ENCODE measurements at regions not wholly inside any gene's neighbourhood (a gene's known extent, or its start where the extent isn't known, plus 50 kb on each side); places are given as distances from the start of the nearest gene placed in this dataset.

- no peak for DNase-seq
These were observed 278.2 kb upstream of the STT3B start for GRCh38 chr3:31254483-31254882.

GRCh38 chr3:31255007-31255581 lies 277.6 kb upstream of the STT3B start:
- DNase-seq: no peak

- no peak for DNase-seq
These were observed 270.5 kb upstream of the STT3B start for GRCh38 chr3:31262201-31262600.

- no peak for DNase-seq
These were observed 268.8 kb upstream of the STT3B start for GRCh38 chr3:31263897-31264296.

- no peak for DNase-seq
These were observed 266.9 kb upstream of the STT3B start for GRCh38 chr3:31265646-31266428.

GRCh38 chr3:31268868-31269267 lies 263.9 kb upstream of the STT3B start:
- no peak for DNase-seq

- DNase-seq: no peak
These were observed 262.7 kb upstream of the STT3B start for GRCh38 chr3:31270010-31270409.

GRCh38 chr3:31274326-31275024 lies 258.2 kb upstream of the STT3B start:
- no peak for DNase-seq

GRCh38 chr3:31275038-31275572 lies 257.6 kb upstream of the STT3B start:
- DNase-seq: peak; percentile 3

GRCh38 chr3:31275583-31275982 lies 257.1 kb upstream of the STT3B start:
- no peak for DNase-seq

- no peak for DNase-seq
These were observed 255.1 kb upstream of the STT3B start for GRCh38 chr3:31277582-31277981.

- no peak for DNase-seq
These were observed 254.2 kb upstream of the STT3B start for GRCh38 chr3:31278532-31278931.

- DNase-seq: peak; percentile 19
These were observed 247.9 kb upstream of the STT3B start for GRCh38 chr3:31284776-31285175.

GRCh38 chr3:31285833-31286486 lies 246.8 kb upstream of the STT3B start:
- no peak for DNase-seq

GRCh38 chr3:31288224-31288623 lies 244.5 kb upstream of the STT3B start:
- DNase-seq: no peak

- peak; percentile 66 for DNase-seq
These were observed 244.1 kb upstream of the STT3B start for GRCh38 chr3:31288641-31289100.

GRCh38 chr3:31289584-31289983 lies 243.1 kb upstream of the STT3B start:
- DNase-seq: no peak

- no peak for DNase-seq
These were observed 242.7 kb upstream of the STT3B start for GRCh38 chr3:31290046-31290445.

GRCh38 chr3:31291818-31292217 lies 240.9 kb upstream of the STT3B start:
- DNase-seq: no peak

GRCh38 chr3:31294430-31295149 lies 238.1 kb upstream of the STT3B start:
- DNase-seq: peak; percentile 1

- no peak for DNase-seq
These were observed 237.5 kb upstream of the STT3B start for GRCh38 chr3:31295150-31295765.

GRCh38 chr3:31297726-31298298 lies 234.9 kb upstream of the STT3B start:
- no peak for DNase-seq
